ENCODE measurements at regions not wholly inside any gene's neighbourhood (a gene's known extent, or its start where the extent isn't known, plus 50 kb on each side); places are given as distances from the start of the nearest gene placed in this dataset.

DNA sequence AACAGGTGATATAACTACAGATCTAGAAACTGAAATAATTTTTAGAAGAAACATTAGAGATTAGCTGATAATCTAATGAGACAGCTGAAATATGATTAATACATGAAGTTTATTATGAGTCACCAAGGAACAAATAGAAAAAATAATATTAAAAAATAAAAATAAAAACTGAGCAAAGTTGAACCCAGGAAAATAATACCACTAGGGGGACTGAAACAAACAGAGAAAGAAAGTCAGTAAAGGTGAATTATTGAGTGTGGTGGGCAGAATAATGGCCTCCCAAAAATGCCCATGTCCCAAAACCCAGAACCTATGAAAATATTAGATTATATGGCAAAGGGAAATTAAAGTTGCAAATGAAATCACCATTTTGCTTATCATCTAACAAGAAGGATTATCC is 820.7 kb upstream of the INTU start:
- no peaks in the 10 kb centered on the region for H3K79me2 ChIP-seq (ENCODE audit: low read length)
- no peak overlapping the region for H3K4me3 ChIP-seq (ENCODE audit: low read length)
- no peaks in the 10 kb centered on the region for H3K36me3 ChIP-seq (replicated peaks; ENCODE audit: low read depth, low read length)
- no peak overlapping the region for H3K27ac ChIP-seq (ENCODE audit: low read length)
- no peaks in the 10 kb centered on the region for H3K9me3 ChIP-seq (ENCODE audit: insufficient read depth, low read length)
- H3K4me1 ChIP-seq (ENCODE audit: low read length): no peaks in the 10 kb centered on the region
- H2AFZ ChIP-seq (ENCODE audit: low read depth, low read length): no peak overlapping the region
- no peaks in the 10 kb centered on the region for H4K20me1 ChIP-seq (ENCODE audit: insufficient read depth, low read length)
- no peak for TF ChIP-seq EZH2phosphoT487 (IDR thresholded peaks at IDR 0.05; ENCODE audit: low read depth)
- TF ChIP-seq, protein P1, sequence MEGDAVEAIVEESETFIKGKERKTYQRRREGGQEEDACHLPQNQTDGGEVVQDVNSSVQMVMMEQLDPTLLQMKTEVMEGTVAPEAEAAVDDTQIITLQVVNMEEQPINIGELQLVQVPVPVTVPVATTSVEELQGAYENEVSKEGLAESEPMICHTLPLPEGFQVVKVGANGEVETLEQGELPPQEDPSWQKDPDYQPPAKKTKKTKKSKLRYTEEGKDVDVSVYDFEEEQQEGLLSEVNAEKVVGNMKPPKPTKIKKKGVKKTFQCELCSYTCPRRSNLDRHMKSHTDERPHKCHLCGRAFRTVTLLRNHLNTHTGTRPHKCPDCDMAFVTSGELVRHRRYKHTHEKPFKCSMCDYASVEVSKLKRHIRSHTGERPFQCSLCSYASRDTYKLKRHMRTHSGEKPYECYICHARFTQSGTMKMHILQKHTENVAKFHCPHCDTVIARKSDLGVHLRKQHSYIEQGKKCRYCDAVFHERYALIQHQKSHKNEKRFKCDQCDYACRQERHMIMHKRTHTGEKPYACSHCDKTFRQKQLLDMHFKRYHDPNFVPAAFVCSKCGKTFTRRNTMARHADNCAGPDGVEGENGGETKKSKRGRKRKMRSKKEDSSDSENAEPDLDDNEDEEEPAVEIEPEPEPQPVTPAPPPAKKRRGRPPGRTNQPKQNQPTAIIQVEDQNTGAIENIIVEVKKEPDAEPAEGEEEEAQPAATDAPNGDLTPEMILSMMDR (IDR thresholded peaks at IDR 0.05; ENCODE audit: low read depth, low read length): no peak
- H3K9ac ChIP-seq (ENCODE audit: low read length): no peak overlapping the region
- no peaks in the 10 kb centered on the region for H3K27me3 ChIP-seq (ENCODE audit: low read depth, low read length)
- H3K4me2 ChIP-seq (ENCODE audit: low read length): no peak overlapping the region

DNA sequence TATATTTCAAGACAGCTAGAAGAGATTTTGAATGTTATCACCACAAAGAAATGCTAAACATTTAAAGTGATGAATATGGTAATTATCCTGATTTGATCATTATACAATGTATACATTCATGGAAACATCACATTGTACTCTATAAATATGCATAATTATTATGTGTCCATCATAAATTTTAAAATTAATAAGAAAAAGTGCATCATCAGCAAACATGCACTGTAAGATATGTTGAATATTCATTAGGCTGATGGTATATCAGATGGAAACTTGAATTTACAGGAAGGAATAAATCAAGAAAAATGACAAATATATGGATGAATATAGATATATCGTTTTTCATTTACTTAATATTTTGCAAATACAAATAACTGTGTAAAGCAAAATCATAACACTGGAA is 812.1 kb upstream of the INTU start:
- no peak overlapping the region for H3K27ac ChIP-seq (ENCODE audit: low read length)
- H3K36me3 ChIP-seq (replicated peaks; ENCODE audit: low read depth, low read length): no peaks in the 10 kb centered on the region
- no peak overlapping the region for H3K4me3 ChIP-seq (ENCODE audit: low read length)
- no peak overlapping the region for H2AFZ ChIP-seq (ENCODE audit: low read depth, low read length)
- H3K27me3 ChIP-seq (ENCODE audit: low read depth, low read length): no peaks in the 10 kb centered on the region
- no peak overlapping the region for H3K4me2 ChIP-seq (ENCODE audit: low read length)
- no peaks in the 10 kb centered on the region for H3K79me2 ChIP-seq (ENCODE audit: low read length)
- H4K20me1 ChIP-seq (ENCODE audit: insufficient read depth, low read length): no peaks in the 10 kb centered on the region
- no peaks in the 10 kb centered on the region for H3K4me1 ChIP-seq (ENCODE audit: low read length)
- no peak for TF ChIP-seq EZH2phosphoT487 (IDR thresholded peaks at IDR 0.05; ENCODE audit: low read depth)
- TF ChIP-seq, protein P1 (IDR thresholded peaks at IDR 0.05; ENCODE audit: low read depth, low read length): no peak
- H3K9ac ChIP-seq (ENCODE audit: low read length): no peak overlapping the region
- H3K9me3 ChIP-seq (ENCODE audit: insufficient read depth, low read length): no peaks in the 10 kb centered on the region

DNA sequence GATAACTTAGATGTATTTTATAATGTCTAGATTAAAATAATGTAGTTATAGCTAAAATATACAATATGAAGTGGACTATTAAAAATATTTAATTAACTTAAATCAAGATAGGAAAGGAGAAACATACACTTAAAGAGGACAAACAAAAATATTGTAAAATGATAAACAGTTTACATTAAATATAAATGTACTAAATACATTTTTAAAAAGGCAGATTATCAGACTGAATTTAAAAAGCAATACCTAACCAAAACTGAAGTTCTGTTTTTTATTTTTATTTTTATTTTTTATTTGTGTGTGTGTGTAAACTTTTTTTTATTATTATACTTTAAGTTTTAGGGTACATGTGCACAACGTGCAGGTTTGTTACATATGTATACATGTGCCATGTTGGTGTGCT is 811.6 kb upstream of the INTU start:
- H3K9ac ChIP-seq (ENCODE audit: low read length): no peak overlapping the region
- H3K4me1 ChIP-seq (ENCODE audit: low read length): no peaks in the 10 kb centered on the region
- H3K9me3 ChIP-seq (ENCODE audit: insufficient read depth, low read length): no peaks in the 10 kb centered on the region
- no peaks in the 10 kb centered on the region for H3K36me3 ChIP-seq (replicated peaks; ENCODE audit: low read depth, low read length)
- no peak for TF ChIP-seq EZH2phosphoT487 (IDR thresholded peaks at IDR 0.05; ENCODE audit: low read depth)
- TF ChIP-seq, protein P1 (IDR thresholded peaks at IDR 0.05; ENCODE audit: low read depth, low read length): no peak
- no peak overlapping the region for H3K4me2 ChIP-seq (ENCODE audit: low read length)
- no peaks in the 10 kb centered on the region for H3K79me2 ChIP-seq (ENCODE audit: low read length)
- no peak overlapping the region for H3K27ac ChIP-seq (ENCODE audit: low read length)
- no peak overlapping the region for H2AFZ ChIP-seq (ENCODE audit: low read depth, low read length)
- H4K20me1 ChIP-seq (ENCODE audit: insufficient read depth, low read length): no peaks in the 10 kb centered on the region
- no peaks in the 10 kb centered on the region for H3K27me3 ChIP-seq (ENCODE audit: low read depth, low read length)
- no peak overlapping the region for H3K4me3 ChIP-seq (ENCODE audit: low read length)

DNA sequence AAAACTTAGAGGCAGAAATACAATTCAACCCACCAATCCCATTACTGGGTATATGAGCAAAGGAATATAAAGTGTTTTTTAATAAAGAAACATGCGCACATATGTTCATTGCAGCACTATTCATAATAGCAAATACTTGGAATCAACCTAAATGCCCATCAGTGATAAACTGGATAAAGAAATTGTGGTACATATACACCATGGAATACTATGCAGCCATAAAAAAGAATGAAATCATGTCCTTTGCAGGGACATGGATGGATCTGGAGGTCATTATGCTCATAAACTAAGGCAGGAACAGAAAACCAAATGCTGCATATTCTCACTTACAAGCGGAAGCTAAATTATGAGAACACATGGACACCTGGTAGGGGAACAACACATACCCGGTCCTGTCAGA is 807.7 kb upstream of the INTU start:
- Histone ChIP-seq H3K4me1 (ENCODE audit: low read length) (no peaks in the 10 kb centered on the region), H3K27ac (ENCODE audit: low read length) (no peak overlapping the region), H3K4me3 (ENCODE audit: low read length) (no peak overlapping the region), H4K20me1 (ENCODE audit: insufficient read depth, low read length) (no peaks in the 10 kb centered on the region), H3K27me3 (ENCODE audit: low read depth, low read length) (no peaks in the 10 kb centered on the region), H3K36me3 (replicated peaks; ENCODE audit: low read depth, low read length) (no peaks in the 10 kb centered on the region), H3K9me3 (ENCODE audit: insufficient read depth, low read length) (no peaks in the 10 kb centered on the region), H3K79me2 (ENCODE audit: low read length) (no peaks in the 10 kb centered on the region), H2AFZ (ENCODE audit: low read depth, low read length) (no peak overlapping the region), H3K4me2 (ENCODE audit: low read length) (no peak overlapping the region), H3K9ac (ENCODE audit: low read length) (no peak overlapping the region)
- no peak for TF ChIP-seq EZH2phosphoT487 (IDR thresholded peaks at IDR 0.05; ENCODE audit: low read depth)
- TF ChIP-seq, protein P1 (IDR thresholded peaks at IDR 0.05; ENCODE audit: low read depth, low read length): no peak
